ENCODE measurements at regions not wholly inside any gene's neighbourhood (a gene's known extent, or its start where the extent isn't known, plus 50 kb on each side); places are given as distances from the start of the nearest gene placed in this dataset.

GRCh38 chr2:527581-527980 is 149.6 kb downstream of the TMEM18 start:
- TF ChIP-seq CTCF (IDR thresholded peaks at IDR 0.05; ENCODE audit: control extremely low read depth in 1 of 3, insufficient read depth in 1 of 3, low read depth in 1 of 3, low read length in 3 of 3), result no peak
- TF ChIP-seq POLR2A (IDR thresholded peaks at IDR 0.05; ENCODE audit: control extremely low read depth in 1 of 2, low read depth in 2 of 2, low read length in 2 of 2), result no peak
- TF ChIP-seq TAF1 (IDR thresholded peaks at IDR 0.05; ENCODE audit: low read depth, low read length), result no peak
- TF ChIP-seq YY1 (IDR thresholded peaks at IDR 0.05; ENCODE audit: low read depth, low read length), result no peak
- no peak for TF ChIP-seq SP2 (IDR thresholded peaks at IDR 0.05; ENCODE audit: low read length)
- TF ChIP-seq EZH2 (IDR thresholded peaks at IDR 0.05; ENCODE audit: low read depth, low read length, severe bottlenecking), result no peak
- TF ChIP-seq BCL11A (IDR thresholded peaks at IDR 0.05; ENCODE audit: low read depth in 2 of 2, low read length in 2 of 2), result no peak
- TF ChIP-seq CHD1 (IDR thresholded peaks at IDR 0.05; ENCODE audit: low read depth, low read length), result no peak
